ENCODE measurements at regions not wholly inside any gene's neighbourhood (a gene's known extent, or its start where the extent isn't known, plus 50 kb on each side); places are given as distances from the start of the nearest gene placed in this dataset.

DNA sequence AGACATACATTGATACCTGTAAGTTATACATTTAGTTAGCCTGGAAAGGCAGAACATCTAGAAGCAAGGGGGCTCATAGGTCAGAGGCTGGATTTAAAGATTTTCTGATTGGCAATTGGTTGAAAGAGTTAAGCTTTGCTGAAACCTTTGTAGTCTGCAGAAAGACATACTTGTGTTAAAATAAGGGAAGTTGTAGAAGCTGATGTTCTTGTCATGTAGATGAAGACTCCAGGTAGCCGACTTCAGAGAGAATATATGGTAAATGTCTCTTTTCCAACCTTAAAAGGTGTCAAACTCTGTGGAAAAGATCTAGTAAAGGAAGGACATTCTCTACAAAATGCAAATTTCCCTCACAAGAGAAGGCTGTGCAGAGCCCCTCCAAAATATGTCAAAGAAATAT lies 62.9 kb upstream of the ADAMTS16 start:
- H3K4me1 ChIP-seq, result no peaks in the 10 kb centered on the region
- 50 to 68% methylated on average over 1 of the region's 1 CpG for WGBS, 2 donors
- no peak overlapping the region for H3K4me3 ChIP-seq (replicated peaks in 1 of 3)
- intact Hi-C loops (cut with DNase I), result no loop called here
- no peak overlapping the region for H3K27ac ChIP-seq
- DNase-seq, result no peak
- no peaks in the 10 kb centered on the region for H3K27me3 ChIP-seq
- H3K9me3 ChIP-seq, result no peaks in the 10 kb centered on the region
- TF ChIP-seq POLR2A (IDR thresholded peaks at IDR 0.05) (no peak), CTCF (IDR thresholded peaks at IDR 0.05) (no peak)
- no peaks in the 10 kb centered on the region for H3K36me3 ChIP-seq

- no peak overlapping the region for H3K27ac ChIP-seq
- H3K36me3 ChIP-seq, result no peaks in the 10 kb centered on the region
- 55 to 56% methylated on average over 9 of the region's 9 CpGs for WGBS, 2 donors
- no peak for TF ChIP-seq POLR2A (IDR thresholded peaks at IDR 0.05)
- H3K9me3 ChIP-seq, result no peaks in the 10 kb centered on the region
- no peaks in the 10 kb centered on the region for H3K27me3 ChIP-seq
- no peaks in the 10 kb centered on the region for H3K4me1 ChIP-seq
- intact Hi-C loops (cut with DNase I), result no loop called here
- DNase-seq, result no peak
- no peak overlapping the region for H3K4me3 ChIP-seq (replicated peaks in 1 of 3)
Observed at GRCh38 chr5:5078009-5078897, 61.9 kb upstream of the ADAMTS16 start.

DNA sequence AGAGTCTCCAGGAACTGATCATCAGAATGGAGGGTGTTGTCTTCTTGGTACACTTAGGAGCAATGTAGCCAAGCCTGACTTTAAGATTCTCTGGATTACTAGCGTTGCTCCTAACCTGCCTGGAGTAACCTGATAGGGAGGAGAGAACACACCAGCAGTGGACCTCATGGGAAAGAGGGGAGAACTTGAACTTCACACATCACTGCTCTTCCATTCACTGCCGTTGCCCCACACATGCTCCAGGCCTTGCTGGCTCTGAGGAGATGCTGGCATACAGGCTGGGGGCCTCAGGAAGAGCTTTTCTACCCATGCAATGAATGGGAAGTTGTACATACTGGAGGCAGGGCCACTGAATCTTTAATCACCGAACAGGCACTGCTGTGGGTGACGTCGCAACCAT lies 60.3 kb upstream of the ADAMTS16 start:
- 69 to 73% methylated on average over 5 of the region's 5 CpGs for WGBS, 2 donors
- DNase-seq, result no peak
- intact Hi-C loops (cut with DNase I), result no loop called here
- Histone ChIP-seq H3K27ac (no peak overlapping the region), H3K27me3 (no peaks in the 10 kb centered on the region), H3K4me3 (replicated peaks in 1 of 3) (no peak overlapping the region), H3K9me3 (no peaks in the 10 kb centered on the region), H3K36me3 (no peaks in the 10 kb centered on the region), H3K4me1 (no peaks in the 10 kb centered on the region)
- TF ChIP-seq CTCF (IDR thresholded peaks at IDR 0.05) (no peak), POLR2A (IDR thresholded peaks at IDR 0.05) (no peak)

DNA sequence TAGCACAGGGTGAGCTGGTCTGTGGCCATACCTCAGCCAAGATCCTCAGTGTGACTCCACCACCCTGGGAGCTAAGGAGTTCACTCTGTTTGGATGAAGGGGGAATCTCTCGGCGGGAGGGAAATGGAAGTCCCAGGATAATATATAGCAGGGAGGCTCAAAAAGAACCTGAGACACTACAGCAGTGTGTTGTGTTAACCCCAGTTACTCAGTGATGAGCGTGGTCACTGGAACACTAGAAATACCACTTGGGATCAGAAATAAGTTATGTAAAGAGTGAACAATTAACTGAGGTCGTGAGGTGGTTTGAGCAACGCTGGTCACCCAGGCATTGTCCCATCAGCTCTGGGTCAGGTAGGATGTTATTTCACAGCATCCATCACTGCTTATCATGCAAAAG lies 59.3 kb upstream of the ADAMTS16 start:
- no peak overlapping the region for H3K27ac ChIP-seq
- no peak for TF ChIP-seq CTCF (IDR thresholded peaks at IDR 0.05)
- TF ChIP-seq POLR2A (IDR thresholded peaks at IDR 0.05), result no peak
- H3K27me3 ChIP-seq, result no peaks in the 10 kb centered on the region
- WGBS, 2 donors, result 78 to 82% methylated on average over 5 of the region's 5 CpGs
- H3K4me3 ChIP-seq (replicated peaks in 1 of 3), result no peak overlapping the region
- no peaks in the 10 kb centered on the region for H3K4me1 ChIP-seq
- no peaks in the 10 kb centered on the region for H3K9me3 ChIP-seq
- no peaks in the 10 kb centered on the region for H3K36me3 ChIP-seq
- intact Hi-C loops (cut with DNase I), result no loop called here
- DNase-seq, result no peak

GRCh38 chr5:5085381-5085780 lies 54.7 kb upstream of the ADAMTS16 start:
- Histone ChIP-seq H3K36me3 (no peaks in the 10 kb centered on the region), H3K4me1 (no peaks in the 10 kb centered on the region), H3K9me3 (no peaks in the 10 kb centered on the region), H3K27ac (no peak overlapping the region), H3K27me3 (no peaks in the 10 kb centered on the region), H3K4me3 (replicated peaks in 1 of 3) (no peak overlapping the region)
- 45 to 58% methylated on average over 1 of the region's 1 CpG for WGBS, 2 donors
- no peak for TF ChIP-seq POLR2A (IDR thresholded peaks at IDR 0.05)
- TF ChIP-seq CTCF (IDR thresholded peaks at IDR 0.05), result no peak
- intact Hi-C loops (cut with DNase I), result no loop called here
- no peak for DNase-seq

All from thyroid gland (tissue), 4 donors.